Psoas muscle (tissue), 7 donors: ENCODE measurements at regions not wholly inside any gene's neighbourhood (a gene's known extent, or its start where the extent isn't known, plus 50 kb on each side); places are given as distances from the start of the nearest gene placed in this dataset.

Experiments
- ATAC-seq, 4 donors: fragments of 200-7000 bp; cut with Tn5 transposase; one replicate each; pipeline ENCODE4 v1.9.1; 2020; ENCODE audit warnings: moderate library complexity in 3 of 4, mild to moderate bottlenecking in 2 of 4
- DNase-seq, 2 donors: peaks; one replicate each; pipeline ENCODE4 v3.0.0-alpha.2; 2020
- H3K27ac ChIP-seq: fragments of 200-600 bp; one replicate; pipeline ENCODE4 v1.8.0; 2022
- H3K27me3 ChIP-seq, 3 donors: fragments of 200-600 bp in 1 of 3; one replicate each; pipeline versions ENCODE4 v1.6.1 to v1.8.0; 2013 to 2022; ENCODE audit warnings: low read length in 2 of 3, mild to moderate bottlenecking in 2 of 3, moderate library complexity in 1 of 3; ENCODE audit not compliant: insufficient read depth in 3 of 3
- H3K36me3 ChIP-seq, 2 donors: fragments of 200-600 bp in 1 of 2; one replicate each; pipeline versions ENCODE4 v1.6.1 to v1.8.0; 2013 to 2022; ENCODE audit warnings: low read depth in 1 of 2, mild to moderate bottlenecking in 1 of 2, moderate library complexity in 1 of 2; ENCODE audit not compliant: insufficient read depth in 1 of 2
- H3K4me1 ChIP-seq: fragments of 200-600 bp; one replicate; pipeline ENCODE4 v1.8.0; 2022
- H3K4me3 ChIP-seq: fragments of 200-600 bp; one replicate; pipeline ENCODE4 v1.8.0; 2022; ENCODE audit warnings: mild to moderate bottlenecking
- H3K9me3 ChIP-seq: fragments of 200-600 bp; one replicate; pipeline ENCODE4 v1.8.0; 2022
- WGBS, 3 donors: extraction: QIAGEN DNeasy Blood & Tissue Kit; methylation state at CpG; one replicate each; pipeline versions ENCODE4 v1.1.6 to v1.1.7; 2013; 5-methylcytosine and 5-hydroxymethylcytosine counted together
- intact Hi-C, 2 donors: fragments of 100-400 bp; cut with DNase I; formaldehyde crosslinking; loops; one replicate each; pipeline versions ENCODE4 v1.11.0 to v1.14.2; 2022
- TF ChIP-seq, protein P1 (sequence below): fragments of 200-600 bp; IDR thresholded peaks from one replicate; pipeline ENCODE4 v1.8.0; 2022; ENCODE audit warnings: antibody characterized with exemption
- donor health status: healthy with polysubstance abuse.
- donor health status: DM: no; HTN: no; CAD: no; lungs with moderate emphysema.
- donor health status: Bipolar disorder and iron deficiency.
- donor health status: healthy.
- donor health status: DM: yes; HTN: yes; CAD: no.
- donor health status: DM: no; HTN: no; CAD: no.
- donor health status: DM: yes; HTN: yes; CAD: no.

DNA sequence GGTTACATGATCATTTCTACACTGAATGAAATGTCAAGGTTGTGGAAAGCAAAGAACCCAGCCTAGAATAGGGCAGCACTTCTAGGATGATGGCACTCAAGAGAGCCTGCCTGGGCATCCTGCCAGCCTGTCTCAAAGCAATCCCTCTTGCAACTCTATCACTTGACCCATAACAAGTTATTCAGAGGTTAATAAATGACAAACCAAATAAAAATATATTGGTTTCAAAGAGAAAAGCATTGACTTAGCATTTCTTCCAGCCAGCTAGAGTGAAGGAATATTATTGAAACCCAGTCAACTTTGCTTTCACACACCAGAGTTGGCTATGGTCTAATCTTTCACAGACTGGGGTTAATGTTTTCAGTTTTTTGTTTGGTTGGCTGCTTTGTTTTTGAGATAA is 214.6 kb upstream of the UBE2E2 start:
- DNase-seq (peak in 1 of 2 donors; percentile 60), ATAC-seq (peak in 3 of 4 donors; percentile 42 to 62 (median 53))
- TF ChIP-seq, protein P1, sequence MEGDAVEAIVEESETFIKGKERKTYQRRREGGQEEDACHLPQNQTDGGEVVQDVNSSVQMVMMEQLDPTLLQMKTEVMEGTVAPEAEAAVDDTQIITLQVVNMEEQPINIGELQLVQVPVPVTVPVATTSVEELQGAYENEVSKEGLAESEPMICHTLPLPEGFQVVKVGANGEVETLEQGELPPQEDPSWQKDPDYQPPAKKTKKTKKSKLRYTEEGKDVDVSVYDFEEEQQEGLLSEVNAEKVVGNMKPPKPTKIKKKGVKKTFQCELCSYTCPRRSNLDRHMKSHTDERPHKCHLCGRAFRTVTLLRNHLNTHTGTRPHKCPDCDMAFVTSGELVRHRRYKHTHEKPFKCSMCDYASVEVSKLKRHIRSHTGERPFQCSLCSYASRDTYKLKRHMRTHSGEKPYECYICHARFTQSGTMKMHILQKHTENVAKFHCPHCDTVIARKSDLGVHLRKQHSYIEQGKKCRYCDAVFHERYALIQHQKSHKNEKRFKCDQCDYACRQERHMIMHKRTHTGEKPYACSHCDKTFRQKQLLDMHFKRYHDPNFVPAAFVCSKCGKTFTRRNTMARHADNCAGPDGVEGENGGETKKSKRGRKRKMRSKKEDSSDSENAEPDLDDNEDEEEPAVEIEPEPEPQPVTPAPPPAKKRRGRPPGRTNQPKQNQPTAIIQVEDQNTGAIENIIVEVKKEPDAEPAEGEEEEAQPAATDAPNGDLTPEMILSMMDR: no peak
- H3K27ac ChIP-seq: no peak overlapping the region
- H3K9me3 ChIP-seq: peaks cover 10% of the 10 kb centered on the region
- H3K4me1 ChIP-seq: peaks cover 3% of the 10 kb centered on the region
- H3K4me3 ChIP-seq: no peak overlapping the region
- H3K36me3 ChIP-seq: no peaks in the 10 kb centered on the region
- intact Hi-C loops: no loop called here
- no peaks in the 10 kb centered on the region for H3K27me3 ChIP-seq

DNA sequence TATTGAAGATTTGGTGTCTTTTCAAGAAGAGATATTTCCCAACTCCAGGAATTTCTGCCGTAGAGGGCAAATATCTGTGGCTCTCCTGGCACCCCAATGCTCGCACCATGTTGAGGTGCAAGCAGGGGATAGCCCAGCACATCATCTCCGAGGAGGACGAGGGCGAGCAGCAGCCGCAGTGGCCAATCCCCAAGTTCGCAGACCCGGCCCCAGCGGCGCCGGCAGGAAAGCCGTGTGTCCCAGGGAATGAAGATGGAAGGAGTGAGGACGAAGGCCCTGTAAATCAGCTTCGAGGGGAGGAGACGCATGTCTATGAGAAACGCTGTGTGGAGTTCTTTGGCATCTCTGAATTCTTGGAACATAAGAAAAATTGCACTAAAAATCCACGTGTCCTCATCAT is 213.4 kb upstream of the UBE2E2 start:
- intact Hi-C loops: no loop called here
- no peaks in the 10 kb centered on the region for H3K27me3 ChIP-seq
- H3K36me3 ChIP-seq: no peaks in the 10 kb centered on the region
- TF ChIP-seq, protein P1: no peak
- H3K27ac ChIP-seq: no peak overlapping the region
- peaks cover 3% of the 10 kb centered on the region for H3K4me1 ChIP-seq
- H3K4me3 ChIP-seq: no peak overlapping the region
- 93 to 96% (median 95%) methylated on average over 17 of the region's 17 CpGs for WGBS, 3 donors
- DNase-seq (no peak), ATAC-seq (no peak)
- peaks cover 8% of the 10 kb centered on the region for H3K9me3 ChIP-seq

DNA sequence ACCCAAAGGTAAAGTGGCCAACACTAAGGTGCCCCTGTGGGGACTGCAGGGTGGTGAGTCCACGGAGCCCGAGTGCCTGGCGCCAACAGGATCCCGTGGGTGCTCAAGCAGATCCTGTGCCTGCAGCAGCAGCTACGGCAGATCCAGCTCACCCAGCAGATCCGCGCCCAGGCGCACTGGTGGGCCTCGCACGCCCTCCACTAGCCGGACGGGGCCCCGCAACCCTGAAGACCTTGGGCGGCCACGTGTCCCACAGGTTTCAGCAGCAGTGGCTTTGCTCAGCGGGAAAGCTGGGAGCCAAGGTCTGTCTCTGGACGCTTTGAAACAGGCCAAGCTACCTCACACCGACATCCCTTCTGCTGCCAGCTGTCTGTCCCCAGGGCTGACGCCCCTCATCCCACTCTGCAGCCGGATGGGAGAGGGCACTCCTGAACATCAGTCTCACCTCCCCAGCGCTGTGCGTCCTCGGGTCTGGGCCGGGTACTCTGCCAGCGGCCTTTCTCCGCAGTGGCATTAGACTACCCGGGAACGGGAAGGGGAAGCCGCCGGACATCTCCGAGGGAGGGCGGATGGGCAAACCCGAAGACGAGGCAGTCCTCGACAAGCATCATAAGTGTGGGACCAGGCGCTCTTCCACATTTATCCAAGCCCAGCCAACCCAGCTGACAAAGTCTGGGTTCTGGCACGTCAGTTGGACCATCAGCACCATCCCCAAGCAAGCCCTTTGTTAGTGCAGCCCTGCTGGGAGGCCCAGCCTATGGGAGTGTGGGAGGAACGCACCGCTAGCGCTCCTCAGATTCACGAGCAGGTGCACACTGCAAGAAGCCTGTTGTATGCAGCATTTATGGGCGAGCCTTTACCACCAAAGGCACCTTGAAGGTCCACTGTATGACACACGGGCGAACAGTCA is 212.6 kb upstream of the UBE2E2 start:
- 96 to 97% (median 97%) methylated on average over 43 to 44 of the region's 44 CpGs for WGBS, 3 donors
- intact Hi-C loops: no loop called here
- Histone ChIP-seq H3K4me1 (peaks cover 3% of the 10 kb centered on the region), H3K27me3 (no peaks in the 10 kb centered on the region), H3K9me3 (peaks cover under 1% of the 10 kb centered on the region), H3K27ac (no peak overlapping the region), H3K36me3 (no peaks in the 10 kb centered on the region), H3K4me3 (no peak overlapping the region)
- no peak for DNase-seq
- TF ChIP-seq, protein P1: no peak
- no peak for ATAC-seq

DNA sequence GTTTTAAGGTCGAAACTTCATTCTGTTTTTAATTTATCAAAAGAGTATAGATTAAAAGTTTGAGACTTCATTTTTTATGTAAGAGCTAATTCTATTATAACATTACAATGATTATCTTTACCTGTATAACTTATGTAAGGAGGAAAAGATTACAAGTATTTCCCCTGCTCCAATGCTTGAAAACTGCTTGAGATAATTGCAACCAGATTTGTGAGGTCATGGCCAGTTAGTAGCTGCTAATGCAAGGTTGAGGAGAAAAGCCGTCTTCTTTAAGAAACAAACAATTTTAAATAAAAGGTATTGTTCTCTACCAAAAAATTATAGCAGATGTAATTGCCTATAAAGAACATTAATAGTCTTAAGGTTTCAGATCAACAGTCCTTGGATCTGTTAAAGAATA is 208.3 kb upstream of the UBE2E2 start:
- Histone ChIP-seq H3K27me3 (no peaks in the 10 kb centered on the region), H3K4me3 (no peak overlapping the region), H3K27ac (no peak overlapping the region), H3K4me1 (peaks cover 7% of the 10 kb centered on the region), H3K9me3 (no peaks in the 10 kb centered on the region), H3K36me3 (no peaks in the 10 kb centered on the region)
- intact Hi-C loops: no loop called here
- TF ChIP-seq, protein P1: no peak
- ATAC-seq (no peak), DNase-seq (no peak)
- WGBS, 3 donors: 80 to 89% (median 86%) methylated on average over 2 of the region's 2 CpGs
